ENCODE measurements at regions not wholly inside any gene's neighbourhood (a gene's known extent, or its start where the extent isn't known, plus 50 kb on each side); places are given as distances from the start of the nearest gene placed in this dataset.
A peak's percentile ranks its signal among the peaks of the same experiment; 100 is the strongest.

DNA sequence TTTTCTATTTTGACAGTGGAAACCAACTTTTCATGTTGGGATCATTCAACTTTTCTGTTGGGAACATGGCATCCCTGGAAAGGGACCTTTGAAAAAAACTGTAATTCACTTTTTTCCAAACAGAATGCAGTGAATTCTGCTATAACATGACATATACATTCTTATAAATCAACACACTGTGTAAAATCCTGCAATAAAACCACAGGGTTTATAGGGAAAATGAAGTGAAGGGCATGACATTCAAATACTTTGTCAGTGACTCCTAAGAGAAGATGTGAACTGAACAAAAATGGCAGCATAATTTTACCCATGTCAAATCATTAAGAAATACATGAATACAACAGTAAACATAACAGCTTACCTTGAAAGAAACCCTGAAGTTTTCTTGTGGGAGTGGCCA lies 264.5 kb upstream of the ANKRD50 start:
- no peak overlapping the region for H3K4me2 ChIP-seq
- H3K27me3 ChIP-seq (ENCODE audit: insufficient read depth, low read depth) = no peaks in the 10 kb centered on the region
- no TSS peak for BruUV-seq (replicated peaks)
- TF ChIP-seq EZH2 (IDR thresholded peaks at IDR 0.05; ENCODE audit: low read depth) = no peak
- TF ChIP-seq CTCF (conservative IDR thresholded peaks at IDR 0.05) = no peak
- CTCF ChIA-PET = no interaction called here
- intact Hi-C loops (cut with micrococcal nuclease; ENCODE audit: unreplicated experiment) = no loop called here
- no peaks in the 10 kb centered on the region for H3K36me3 ChIP-seq (ENCODE audit: low read depth)
- H3F3A ChIP-seq (ENCODE audit: insufficient read depth, low read depth) = no peaks in the 10 kb centered on the region
- POLR2A ChIA-PET (ENCODE audit: unreplicated experiment) = no interaction called here
- 0 out of 2 replicates have a peak, but pooled peaks cover 3% of the 10 kb centered on the region for H3K9me2 ChIP-seq (ENCODE audit: insufficient read depth)
- no peaks in the 10 kb centered on the region for H4K20me1 ChIP-seq (ENCODE audit: insufficient read depth)
- no peak overlapping the region for H3K4me3 ChIP-seq
- peaks cover 9% of the 10 kb centered on the region for H3K4me1 ChIP-seq (replicated peaks; ENCODE audit: insufficient read depth)
- H3K9me3 ChIP-seq (ENCODE audit: insufficient read depth, low read depth) = peaks cover 3% of the 10 kb centered on the region; the same call in 1 of the 2 replicates
- peak overlapping the region; percentile 30; the same call in 1 of the 2 replicates for H2AFZ ChIP-seq
- no peak overlapping the region for H3K27ac ChIP-seq
- no peaks in the 10 kb centered on the region for H3K79me2 ChIP-seq (ENCODE audit: low read depth)
- DNase-seq = no peak

GRCh38 chr4:124974152-124974551 lies 261.6 kb upstream of the ANKRD50 start:
- peak in 1 of 2 experiments; percentile 45 for DNase-seq
- no peaks in the 10 kb centered on the region for H3K27me3 ChIP-seq (ENCODE audit: insufficient read depth, low read depth)
- intact Hi-C loops (cut with micrococcal nuclease; ENCODE audit: unreplicated experiment) = no loop called here
- H3K4me3 ChIP-seq = no peak overlapping the region
- H3K9me2 ChIP-seq (ENCODE audit: insufficient read depth) = no peaks in the 10 kb centered on the region
- H3K9me3 ChIP-seq (ENCODE audit: insufficient read depth, low read depth) = peaks cover 6% of the 10 kb centered on the region; the same call in 1 of the 2 replicates
- no peaks in the 10 kb centered on the region for H3K36me3 ChIP-seq (ENCODE audit: low read depth)
- no peaks in the 10 kb centered on the region for H4K20me1 ChIP-seq (ENCODE audit: insufficient read depth)
- H3K4me1 ChIP-seq (replicated peaks; ENCODE audit: insufficient read depth) = peaks cover 9% of the 10 kb centered on the region
- no peak overlapping the region for H3K4me2 ChIP-seq
- no peak overlapping the region for H3K27ac ChIP-seq
- no peaks in the 10 kb centered on the region for H3F3A ChIP-seq (ENCODE audit: insufficient read depth, low read depth)
- ChIA-PET POLR2A (ENCODE audit: unreplicated experiment) (no interaction called here), CTCF (no interaction called here)
- no peak for TF ChIP-seq CTCF (conservative IDR thresholded peaks at IDR 0.05)
- TF ChIP-seq EZH2 (IDR thresholded peaks at IDR 0.05; ENCODE audit: low read depth) = no peak
- peak overlapping the region; percentile 12; the same call in 1 of the 2 replicates for H2AFZ ChIP-seq
- no peaks in the 10 kb centered on the region for H3K79me2 ChIP-seq (ENCODE audit: low read depth)
- no TSS peak for BruUV-seq (replicated peaks)

- Histone ChIP-seq H3K4me2 (no peak overlapping the region), H3K36me3 (ENCODE audit: low read depth) (no peaks in the 10 kb centered on the region), H2AFZ (no peak overlapping the region), H3K4me3 (no peak overlapping the region), H3K4me1 (replicated peaks; ENCODE audit: insufficient read depth) (peaks cover 9% of the 10 kb centered on the region), H3K9me2 (ENCODE audit: insufficient read depth) (no peaks in the 10 kb centered on the region), H3K27ac (no peak overlapping the region), H4K20me1 (ENCODE audit: insufficient read depth) (no peaks in the 10 kb centered on the region), H3K27me3 (ENCODE audit: insufficient read depth, low read depth) (no peaks in the 10 kb centered on the region), H3K9me3 (ENCODE audit: insufficient read depth, low read depth) (peaks cover 6% of the 10 kb centered on the region; the same call in 1 of the 2 replicates), H3K79me2 (ENCODE audit: low read depth) (no peaks in the 10 kb centered on the region), H3F3A (ENCODE audit: insufficient read depth, low read depth) (no peaks in the 10 kb centered on the region)
- TF ChIP-seq EZH2 (IDR thresholded peaks at IDR 0.05; ENCODE audit: low read depth) (no peak), CTCF (conservative IDR thresholded peaks at IDR 0.05) (no peak)
- POLR2A ChIA-PET (ENCODE audit: unreplicated experiment) = no interaction called here
- intact Hi-C loops (cut with micrococcal nuclease; ENCODE audit: unreplicated experiment) = no loop called here
- CTCF ChIA-PET = no interaction called here
- BruUV-seq (replicated peaks) = no TSS peak
- DNase-seq = no peak
Measured at GRCh38 chr4:124973716-124974115, 261.2 kb upstream of the ANKRD50 start.
